Middle frontal gyrus (tissue), 1 donor: ENCODE measurements at regions not wholly inside any gene's neighbourhood (a gene's known extent, or its start where the extent isn't known, plus 50 kb on each side); places are given as distances from the start of the nearest gene placed in this dataset.

ENCODE experiments used
- DNase-seq: peaks from one replicate; pipeline ENCODE4 v3.0.0-alpha.2; 2015; ENCODE audit warnings: low spot score; ENCODE audit errors: extremely low spot score

DNA sequence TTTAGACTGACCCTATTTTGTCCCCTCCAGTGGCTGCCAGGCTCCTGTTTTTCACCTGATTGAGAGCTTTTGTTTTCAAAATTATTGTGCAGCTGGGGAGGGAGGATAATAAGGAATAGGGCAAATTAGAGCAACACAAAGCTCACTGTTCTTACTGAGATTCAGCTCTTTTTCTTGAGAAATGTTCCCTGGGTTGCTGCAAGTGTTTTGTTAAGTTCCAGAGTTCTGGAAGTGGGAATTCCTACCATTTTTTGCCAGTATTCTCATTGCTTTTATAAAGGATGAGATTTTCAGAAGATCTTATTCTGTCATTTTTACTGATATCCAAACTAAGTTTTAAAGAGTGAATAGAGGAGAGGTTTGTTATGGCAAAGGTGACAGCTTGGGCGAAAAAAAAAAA is 417.7 kb downstream of the SIPA1L2 start:
- no peak for DNase-seq

DNA sequence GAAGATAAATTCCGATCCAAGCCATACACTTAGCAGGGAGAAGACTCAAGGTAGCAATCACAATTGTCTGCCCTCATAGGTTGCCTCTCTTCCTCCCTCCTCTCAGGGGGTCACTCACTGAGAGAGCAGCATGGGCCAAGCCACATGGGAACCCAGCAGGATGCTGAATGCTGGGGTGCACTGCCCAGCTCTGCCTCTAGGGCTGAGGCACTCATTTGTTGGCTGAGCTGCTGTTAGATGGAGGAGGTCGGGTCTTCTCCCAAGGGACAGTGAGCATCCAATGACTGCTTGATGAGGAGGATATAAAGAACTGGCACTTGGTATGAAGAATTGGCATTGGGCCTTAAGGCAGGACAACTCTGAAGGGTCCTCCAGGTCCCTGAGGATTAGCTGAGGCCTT is 418.8 kb downstream of the SIPA1L2 start:
- no peak for DNase-seq

DNA sequence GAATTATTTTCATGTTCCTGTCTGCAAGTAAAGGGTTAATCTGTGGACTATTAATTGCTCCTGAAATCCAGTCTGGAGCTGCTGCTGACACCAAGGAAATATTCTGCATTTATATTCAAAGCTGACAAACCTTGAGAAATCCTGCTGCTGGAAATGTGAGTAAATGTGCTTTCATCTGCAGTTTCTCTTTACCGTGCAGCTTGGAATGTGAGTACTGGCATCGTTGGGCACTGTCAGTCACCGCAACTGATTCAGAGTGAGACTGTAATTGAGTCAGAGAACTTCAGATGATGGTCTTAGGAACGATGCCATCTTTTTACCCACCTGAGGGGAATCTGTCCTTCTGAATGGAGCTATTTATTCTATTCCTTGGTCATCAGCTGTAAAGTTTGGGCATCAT is 420.6 kb downstream of the SIPA1L2 start:
- DNase-seq, result no peak

DNA sequence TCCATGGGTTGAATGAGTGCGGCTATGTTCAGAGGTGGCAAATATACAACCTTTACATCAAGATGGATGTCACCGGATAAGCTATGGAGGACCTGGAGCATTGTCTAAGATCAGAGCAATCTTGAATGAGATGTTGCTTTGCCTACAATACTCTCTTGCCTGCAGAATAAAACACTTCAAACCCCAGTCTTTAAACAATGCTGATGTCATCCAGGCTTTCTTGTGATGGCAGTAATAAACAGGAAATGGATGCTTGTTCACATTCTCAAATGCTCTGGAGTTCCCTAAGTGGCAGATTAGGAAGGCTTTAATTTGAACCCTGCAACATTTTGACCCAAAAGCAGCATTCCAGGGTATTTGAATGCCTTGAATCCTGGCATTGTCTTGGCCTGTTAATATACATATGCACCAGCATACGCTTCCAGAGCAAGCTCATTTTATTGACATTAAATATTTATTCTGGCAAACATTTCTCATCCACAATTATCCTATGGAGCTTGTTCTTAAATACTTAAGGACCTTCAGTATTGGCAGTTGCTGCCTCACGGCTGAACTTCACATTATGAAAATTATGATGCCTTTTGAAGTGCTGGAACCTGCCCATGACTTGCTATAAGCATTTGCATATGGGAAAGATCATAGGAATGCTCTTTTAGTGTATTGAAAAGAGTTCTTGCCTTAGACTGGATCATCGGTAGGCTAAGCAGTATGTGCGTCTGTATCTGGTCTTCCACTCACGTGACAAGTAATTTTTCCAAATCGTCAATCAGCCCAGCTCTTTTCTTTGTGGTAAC is 422.7 kb downstream of the SIPA1L2 start:
- no peak for DNase-seq

DNA sequence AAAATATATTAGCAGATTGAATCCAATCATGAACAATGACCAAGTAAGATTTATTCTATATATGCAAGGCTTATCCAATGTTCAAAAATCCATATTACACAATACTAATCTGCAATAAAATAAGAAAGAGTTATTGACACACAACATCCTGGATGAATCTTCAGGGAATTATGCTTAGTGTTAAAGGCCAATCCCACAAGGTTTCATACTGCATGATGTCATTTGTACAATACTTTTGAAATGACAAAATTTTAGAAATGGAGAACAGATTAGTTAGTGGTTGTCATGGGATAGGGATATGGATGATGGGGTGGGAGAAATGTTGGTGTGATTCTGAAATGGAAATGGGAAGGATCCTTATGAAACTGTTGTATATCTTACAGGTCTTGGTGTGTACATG is 425.7 kb downstream of the SIPA1L2 start:
- no peak for DNase-seq

DNA sequence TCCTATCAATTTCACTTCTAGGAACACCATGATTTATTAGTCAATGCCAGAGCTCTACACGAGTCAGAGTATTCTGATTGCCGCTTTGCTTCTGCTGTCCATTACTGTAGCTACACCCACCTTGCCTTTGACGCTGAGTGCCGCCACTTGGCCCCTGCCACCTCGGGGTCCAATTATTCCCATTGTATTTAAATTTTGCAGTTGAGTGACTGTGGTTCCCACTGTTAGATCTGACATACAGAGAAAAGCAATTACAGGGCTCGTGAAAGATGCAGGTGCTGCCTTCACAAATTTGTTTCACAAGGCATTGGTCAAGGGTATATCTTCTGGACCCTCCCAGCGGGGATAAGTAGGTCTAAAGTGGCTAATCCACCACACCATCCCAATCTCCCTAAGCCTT is 428.9 kb downstream of the SIPA1L2 start:
- DNase-seq, result no peak

DNA sequence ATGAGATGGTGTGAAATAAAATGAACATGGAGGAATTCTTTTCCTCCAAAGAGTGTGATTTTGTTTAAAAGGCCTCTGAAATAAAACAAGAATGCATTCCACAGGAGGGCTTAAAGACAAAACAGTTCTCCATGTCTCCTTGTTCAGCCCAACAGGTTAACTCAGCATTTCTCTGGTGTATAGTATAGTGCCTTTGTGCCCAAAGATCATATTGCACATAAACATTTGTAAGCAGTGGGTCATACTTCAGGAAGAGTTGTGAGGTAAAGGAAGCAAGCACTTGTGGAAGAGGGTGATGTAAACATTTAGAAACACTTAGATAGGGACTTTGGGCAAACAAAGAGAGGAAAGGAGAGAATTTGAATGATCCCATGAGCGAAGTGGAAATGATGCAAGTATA is 433.9 kb downstream of the SIPA1L2 start:
- no peak for DNase-seq

DNA sequence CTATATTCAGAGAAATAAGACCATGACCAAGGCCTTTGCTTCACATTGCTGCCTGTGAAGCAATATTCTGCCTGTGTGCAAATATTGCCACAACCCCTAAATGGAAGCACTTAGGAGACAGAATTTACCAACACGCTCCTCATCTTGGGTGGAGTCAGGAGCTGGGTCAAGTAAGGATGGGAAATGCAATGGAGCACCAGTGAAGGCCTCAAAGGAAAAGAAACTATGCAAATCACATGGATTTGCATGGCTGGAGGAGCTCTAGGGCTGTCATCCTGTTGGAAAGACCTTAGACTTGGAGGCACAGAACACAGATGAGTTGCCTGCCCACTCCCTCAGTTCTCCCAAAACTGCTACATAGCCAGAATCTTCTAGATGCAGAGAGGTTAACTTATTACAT is 435.5 kb downstream of the SIPA1L2 start:
- no peak for DNase-seq

DNA sequence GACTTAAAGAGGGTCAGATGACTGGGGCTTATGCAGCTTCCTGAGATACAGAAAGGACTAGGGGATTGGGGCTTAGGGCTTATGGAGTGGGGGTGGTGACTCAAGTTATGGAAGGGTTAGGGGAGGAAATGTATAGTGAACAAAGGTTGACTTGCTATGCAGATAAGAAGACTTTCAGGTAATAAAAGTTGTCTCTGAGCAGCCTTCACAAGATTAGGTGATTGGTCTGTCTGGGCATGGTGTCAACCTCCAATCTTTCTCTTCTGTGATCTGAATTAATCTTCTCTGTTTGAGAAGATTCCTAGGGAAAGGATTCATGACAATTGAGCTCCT is 436.5 kb downstream of the SIPA1L2 start:
- no peak for DNase-seq

DNA sequence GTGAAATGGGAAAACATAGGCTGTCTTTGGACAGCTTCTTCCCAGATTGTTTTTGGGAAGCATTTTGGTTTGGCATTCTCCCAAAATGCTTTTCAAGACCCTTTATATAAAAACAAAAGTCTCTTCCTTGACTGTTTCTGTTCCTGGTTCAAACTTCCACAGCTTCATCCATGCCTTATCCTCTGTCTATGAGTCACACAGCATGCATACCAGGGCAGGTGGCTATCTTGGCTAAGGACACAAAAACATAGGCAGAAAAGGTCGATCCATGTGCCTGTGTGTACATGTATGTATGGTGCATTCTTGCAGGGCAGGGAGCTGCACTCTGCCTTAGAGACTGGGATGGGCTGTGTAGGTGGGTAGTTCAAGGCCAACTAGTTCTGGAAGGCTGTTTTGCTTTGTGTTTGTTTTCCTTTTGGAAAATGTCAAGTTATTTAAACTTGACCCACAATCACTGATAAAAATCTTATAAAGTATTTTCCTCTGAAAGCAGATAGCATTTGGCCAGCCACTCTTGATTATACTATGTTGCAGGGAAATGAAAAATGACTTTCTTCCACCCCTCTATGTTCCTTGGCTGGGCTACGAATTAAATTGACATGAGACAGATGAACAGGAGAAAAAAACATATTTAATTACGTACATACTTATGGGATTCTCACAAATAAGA is 437.0 kb downstream of the SIPA1L2 start:
- no peak for DNase-seq

DNA sequence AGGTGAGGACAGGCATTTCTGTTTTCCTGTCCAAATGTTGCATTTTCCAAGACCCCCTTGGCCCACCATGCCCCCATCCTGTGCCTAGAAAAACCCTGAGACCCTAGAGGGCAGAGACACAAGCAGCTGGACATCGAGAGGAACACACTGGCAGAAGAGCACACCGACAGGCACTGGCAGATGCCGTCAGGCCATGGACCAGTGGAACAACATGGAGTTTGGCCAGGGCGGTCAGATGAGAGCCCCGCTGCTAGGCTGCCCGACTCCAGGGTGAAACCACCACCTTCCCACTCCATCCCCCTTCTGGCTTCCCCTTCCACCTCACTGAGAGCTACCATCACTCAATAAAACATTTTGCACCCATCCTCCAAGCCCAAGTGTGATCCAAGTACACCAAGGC is 438.4 kb downstream of the SIPA1L2 start:
- DNase-seq, result no peak

DNA sequence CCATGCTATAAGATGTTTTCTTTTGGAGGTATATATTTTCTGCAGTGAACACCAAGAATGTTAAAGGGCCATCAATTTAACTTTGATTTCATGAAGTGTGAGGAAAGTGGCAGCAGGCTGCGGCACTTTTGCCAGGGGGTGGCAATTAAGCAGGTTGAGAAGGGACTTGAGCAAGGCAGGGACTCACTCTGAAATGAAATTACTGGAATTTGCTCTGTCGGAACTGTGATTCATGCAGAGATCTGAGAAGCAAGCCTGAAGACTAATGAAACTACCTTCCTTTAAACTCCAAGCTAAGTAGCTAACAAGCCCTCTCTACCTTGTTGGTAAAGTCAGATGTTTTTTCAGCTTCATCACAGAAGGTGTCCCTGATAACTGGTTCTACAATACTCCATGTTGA is 441.6 kb downstream of the SIPA1L2 start:
- no peak for DNase-seq

DNA sequence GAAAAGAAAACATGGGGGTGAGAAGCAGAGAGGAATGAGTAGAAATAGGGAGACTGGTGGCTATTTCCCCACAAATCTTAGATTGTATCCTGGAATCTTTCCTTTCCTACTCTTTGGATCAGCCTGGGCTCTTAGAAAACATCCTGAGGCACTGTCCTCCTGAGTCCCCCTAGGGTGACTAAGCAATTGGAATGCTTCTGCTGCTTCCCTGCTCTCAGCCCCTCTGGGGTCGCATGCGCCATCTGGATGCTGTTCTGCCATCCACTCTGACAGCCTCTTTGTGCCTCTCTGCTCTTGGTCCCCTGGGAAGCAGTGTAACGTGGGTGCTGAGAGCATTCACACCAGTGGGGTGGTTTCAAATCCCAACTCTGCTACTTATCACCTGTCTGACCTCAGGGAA is 443.0 kb downstream of the SIPA1L2 start:
- no peak for DNase-seq

DNA sequence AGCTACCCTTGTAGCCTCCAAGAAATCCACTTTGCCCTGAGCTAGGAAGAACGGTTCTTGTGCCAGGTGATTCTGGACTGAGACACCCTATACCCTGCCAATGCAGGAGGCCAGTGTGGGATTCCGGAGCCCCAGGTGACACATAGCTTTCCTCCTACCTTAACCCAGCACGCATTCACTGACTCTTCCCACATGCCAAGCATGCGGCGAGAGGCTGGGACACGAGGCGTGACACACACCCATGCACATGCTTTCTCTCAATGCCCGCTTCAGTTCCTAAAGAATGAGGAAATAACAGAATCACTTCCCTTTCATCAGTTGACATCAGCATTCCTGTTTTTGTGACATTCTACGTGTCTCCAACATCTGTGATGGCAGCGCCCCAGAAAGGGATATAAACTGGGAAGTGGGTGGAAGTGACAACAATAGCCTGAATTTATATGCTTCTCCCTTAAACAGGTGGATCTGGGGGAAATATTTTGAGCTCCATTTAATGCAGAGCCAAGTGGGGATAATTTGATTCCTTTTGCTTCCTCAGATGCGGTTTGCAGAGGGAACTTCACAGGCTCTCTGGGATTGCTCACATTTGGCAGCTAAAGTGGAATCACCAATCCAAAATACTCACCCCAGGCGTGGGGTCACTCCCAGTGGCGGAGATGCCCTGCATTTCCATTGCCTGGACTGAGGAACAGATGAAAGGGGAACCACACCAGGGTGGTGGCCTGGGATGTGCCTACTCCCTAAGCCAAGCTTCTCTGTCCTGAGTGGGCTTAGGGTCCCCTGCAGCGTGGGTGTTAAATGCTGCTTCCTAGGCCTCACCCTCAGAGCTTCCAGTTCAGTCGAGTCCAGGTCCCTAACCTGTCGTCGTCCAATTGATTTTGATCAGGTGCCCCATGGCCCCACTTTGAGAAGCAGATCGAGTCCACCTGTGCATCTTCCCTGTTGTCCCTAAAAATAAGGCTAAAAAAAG is 445.1 kb downstream of the SIPA1L2 start:
- DNase-seq, result no peak

DNA sequence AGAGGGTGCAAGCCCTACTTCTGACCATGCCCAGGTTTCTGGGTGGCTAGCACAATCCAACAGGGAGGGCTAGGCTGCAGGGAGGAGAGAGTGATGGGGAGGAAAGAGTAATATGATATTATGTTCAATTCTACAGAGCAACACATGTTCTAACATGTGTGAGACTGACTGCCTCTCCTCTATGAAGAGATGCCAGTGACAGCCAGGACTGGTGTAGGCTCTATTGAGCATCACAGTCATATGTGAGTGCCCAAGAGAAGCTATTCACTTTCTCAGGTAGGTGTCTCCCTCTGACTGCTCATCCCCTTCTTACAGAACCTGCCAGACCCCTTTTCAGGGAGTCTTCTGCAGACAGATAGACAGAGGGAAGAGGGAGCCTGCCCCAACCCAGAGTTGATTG is 446.1 kb downstream of the SIPA1L2 start:
- no peak for DNase-seq

DNA sequence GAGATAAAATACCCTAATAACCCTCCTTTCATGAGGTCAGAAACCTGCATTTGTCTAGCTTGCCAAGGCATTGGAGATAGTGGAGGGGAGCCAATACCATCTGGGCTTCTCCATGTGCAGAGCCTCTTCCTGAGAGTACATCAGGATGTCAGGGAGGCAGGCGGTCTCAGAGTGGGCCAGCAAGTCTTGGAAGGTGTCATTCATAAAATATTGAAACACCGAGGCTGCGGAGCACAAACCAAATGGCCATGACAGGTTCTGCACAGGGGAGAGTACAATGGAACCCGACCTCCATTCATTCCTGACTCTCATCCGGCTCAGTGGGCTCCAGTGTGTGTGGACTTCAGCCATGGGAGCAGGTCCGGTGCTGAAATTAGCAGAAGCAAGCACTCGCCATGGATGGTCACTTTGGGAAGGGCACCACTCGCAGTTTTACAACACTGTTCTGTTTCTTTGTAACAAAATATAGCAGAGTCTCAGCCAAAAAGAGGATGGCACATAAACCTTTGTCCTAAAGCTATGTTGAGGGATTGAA is 446.6 kb downstream of the SIPA1L2 start:
- DNase-seq, result no peak

DNA sequence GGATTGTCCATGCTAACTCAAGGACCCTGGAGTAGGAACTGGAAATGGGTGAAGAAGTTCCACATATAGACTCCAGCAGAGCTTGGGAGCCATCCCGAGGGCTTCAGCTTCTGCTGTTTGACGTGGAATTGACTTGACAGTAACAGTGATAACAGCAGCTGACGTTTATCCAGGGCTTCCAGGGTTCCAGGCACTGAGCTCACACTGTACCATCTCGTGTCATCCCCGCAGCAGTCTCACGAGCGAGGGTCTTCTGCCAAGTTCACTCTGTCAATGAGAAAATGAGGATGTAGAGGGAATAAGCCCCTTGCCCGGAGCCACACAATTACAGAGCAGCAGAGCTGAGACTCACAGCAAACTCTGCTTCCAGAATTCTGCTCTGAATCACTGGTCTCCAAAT is 447.7 kb downstream of the SIPA1L2 start:
- no peak for DNase-seq

DNA sequence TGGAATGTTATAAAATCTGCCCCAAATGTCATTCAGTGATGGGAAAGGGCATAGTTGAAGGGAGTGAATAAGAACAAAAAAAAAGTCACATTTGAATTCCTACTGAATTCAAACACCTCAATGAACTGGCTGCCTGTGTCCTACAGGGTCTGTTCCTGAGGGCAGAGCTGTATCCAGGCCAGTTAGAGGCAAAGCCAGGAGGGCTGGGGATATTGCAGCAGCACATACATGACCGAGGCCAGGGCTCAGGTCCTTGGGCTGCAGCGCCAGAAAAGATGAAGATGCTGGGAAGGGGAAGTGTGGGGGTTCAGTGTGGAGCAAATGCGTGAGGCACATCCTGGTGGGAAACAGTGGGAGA is 449.2 kb downstream of the SIPA1L2 start:
- DNase-seq, result no peak

DNA sequence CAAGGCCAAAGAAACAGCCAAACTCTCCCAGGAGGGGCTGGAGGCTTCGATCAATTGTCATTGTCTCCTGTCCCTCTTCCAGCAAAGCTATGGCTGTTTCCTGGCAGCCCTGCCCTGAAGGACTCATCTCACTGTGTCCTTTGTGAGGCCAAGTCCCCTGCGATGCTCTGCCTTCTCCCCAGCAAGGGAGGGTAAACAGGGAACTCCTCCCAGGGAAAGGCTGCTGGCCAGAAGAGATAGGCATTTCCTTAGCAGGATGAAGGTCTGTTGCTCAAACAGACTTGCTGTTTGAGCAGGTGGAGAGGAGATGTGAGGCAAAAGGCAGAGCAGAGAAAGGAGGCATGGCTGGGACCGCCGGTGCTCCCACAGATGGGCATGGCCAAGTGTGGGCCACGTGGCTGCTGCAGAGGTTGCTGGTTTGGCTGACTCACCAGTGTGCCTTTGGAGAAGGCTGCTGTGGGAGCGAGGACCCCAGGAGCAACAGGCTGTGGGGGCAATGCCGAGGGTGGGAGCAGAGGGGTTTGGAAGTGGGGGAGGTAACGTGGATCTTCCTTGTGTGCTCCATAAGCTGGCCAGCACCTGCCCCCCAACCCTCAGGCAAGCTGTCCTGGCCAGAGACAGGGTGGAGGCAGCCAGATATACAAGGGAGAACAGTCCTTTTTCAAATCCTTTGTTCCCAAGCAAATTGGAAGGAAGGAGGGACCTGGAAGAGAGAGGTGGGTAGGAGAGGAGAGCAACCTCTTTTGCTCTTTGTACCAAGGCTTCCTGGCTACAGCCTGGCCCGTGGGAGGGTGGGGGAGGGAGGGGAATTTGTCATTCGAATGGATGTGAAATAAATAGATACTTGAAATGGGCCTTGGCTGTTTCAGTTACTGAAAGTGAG is 449.8 kb downstream of the SIPA1L2 start:
- no peak for DNase-seq

DNA sequence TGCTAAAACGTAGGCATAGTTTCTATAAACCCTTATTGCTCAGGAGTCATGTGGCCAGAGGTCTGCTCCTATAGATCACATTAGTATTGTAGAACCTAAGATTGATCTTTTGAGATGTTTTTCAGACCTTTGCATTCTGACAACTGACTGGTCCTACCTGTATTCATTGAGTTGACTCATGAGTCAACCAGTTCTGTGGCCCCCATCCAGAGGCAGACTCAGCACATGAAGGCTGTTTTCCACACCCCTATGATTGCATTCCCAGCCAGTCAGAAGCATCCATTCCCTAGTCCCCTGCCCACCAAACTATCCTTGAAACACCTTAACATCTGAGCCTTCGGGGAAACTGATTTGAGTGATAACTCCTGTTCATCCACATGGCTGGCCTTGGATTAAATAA is 451.7 kb downstream of the SIPA1L2 start:
- DNase-seq, result no peak

DNA sequence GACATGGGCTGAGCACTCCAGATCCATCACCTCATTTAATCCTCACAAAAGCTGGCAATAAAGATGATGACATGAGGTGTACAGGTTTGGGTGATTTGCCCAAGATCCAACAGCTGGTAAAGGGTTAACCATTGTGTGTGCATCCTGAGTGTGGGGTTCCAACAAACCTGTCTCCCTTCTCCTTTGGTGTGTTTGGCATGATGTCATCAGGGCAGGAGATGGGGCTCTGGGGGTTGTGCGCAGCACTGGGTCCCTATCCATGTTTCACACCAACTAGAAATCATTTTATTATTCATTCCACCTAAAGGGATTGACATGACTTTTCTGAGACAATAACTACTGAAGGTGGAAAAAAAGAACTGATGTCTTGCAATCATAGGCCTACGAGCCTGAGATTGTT is 452.5 kb downstream of the SIPA1L2 start:
- DNase-seq, result no peak
